SK-MEL-5 (cell line): ENCODE measurements at regions not wholly inside any gene's neighbourhood (a gene's known extent, or its start where the extent isn't known, plus 50 kb on each side); places are given as distances from the start of the nearest gene placed in this dataset.
A peak's percentile ranks its signal among the peaks of the same experiment; 100 is the strongest.
"Not testable (repeated sequence)": the region's sequence is repeated elsewhere in the genome, so short reads cannot be mapped to it uniquely, and the experiment has no call there.

Experiments used
- DNase-seq: peaks from one replicate; pipeline ENCODE4 v3.0.0-alpha.2; 2016; ENCODE audit warnings: low read depth, low spot score
- in situ Hi-C: cut with HindIII; loops from 2 replicates; pipeline ENCODE4 v1.10.0; 2016; ENCODE audit warnings: low sequenced_read_pairs, high pct_unique_total_duplicates, low pct_unique_long_range_greater_than_20kb

- DNase-seq, in situ Hi-C loops: not testable (repeated sequence)
Observed at GRCh38 chr7:46904523-46904922, 677.4 kb downstream of the TNS3 start.

DNA sequence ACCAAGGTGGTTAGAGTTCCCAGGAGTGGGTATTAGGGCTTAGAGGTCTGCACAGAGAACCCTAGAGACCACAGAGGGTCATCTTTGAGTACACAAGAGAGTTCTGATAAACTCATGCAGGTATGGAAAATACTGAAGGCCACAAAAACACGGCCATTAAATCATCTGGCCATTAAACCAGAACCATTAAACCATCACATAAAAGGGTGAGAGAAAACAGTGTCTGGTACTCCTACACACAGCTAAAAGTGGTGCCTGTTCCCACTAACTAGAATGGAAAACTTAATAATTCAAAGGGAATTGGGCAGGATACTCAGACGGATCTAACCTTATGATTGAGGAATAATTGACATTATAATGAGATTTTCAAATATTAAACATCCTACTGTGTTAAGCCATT, 679.4 kb downstream of the TNS3 start:
- in situ Hi-C loops: no loop called here
- DNase-seq: no peak

DNA sequence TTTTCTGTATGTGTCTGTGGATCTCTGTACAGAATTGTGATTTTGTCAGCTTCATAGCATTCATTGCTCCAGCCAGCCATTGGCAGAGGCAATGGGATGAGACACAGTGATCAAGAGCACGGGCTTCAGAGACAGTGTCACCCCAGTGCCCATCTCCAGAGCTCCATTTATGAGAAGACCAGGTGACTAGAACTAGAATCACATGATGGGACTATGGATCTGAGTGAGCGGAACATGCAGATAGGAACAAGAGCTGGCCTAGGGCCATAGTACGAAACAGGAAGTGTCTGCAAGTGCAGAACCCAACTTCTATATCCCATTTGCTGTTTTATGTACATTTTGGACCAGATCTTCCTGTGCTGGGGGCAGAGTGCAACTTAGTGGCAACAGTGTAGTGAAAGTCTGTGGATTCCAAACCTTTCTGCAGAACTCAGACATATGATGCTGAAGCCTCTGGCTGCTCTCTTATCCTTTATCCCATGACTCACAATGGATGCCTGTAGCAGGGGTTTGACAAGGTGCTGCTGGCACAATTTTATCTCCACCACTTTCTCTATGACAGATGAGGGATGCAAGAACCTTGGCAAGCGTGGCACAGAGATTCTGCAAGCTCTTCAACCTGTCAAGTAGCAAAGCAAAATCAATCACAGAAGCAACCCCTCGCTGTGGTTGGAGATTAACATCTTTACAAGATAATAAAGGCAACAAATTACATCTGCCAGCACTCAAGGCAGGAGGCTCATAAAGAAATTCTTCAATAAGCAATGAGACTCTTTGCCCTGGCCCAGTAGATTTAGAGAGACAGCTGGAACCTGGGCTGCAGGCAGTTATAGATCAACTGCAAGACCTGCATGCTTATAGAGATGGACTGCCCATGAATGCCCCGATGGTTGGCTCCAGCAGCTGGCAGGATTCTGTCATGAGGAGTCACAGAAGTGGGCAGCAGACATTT, 681.3 kb downstream of the TNS3 start:
- peak; percentile 15 for DNase-seq
- in situ Hi-C loops: no loop called here

GRCh38 chr7:46897381-46897780, 684.5 kb downstream of the TNS3 start:
- no peak for DNase-seq
- in situ Hi-C loops: no loop called here

DNA sequence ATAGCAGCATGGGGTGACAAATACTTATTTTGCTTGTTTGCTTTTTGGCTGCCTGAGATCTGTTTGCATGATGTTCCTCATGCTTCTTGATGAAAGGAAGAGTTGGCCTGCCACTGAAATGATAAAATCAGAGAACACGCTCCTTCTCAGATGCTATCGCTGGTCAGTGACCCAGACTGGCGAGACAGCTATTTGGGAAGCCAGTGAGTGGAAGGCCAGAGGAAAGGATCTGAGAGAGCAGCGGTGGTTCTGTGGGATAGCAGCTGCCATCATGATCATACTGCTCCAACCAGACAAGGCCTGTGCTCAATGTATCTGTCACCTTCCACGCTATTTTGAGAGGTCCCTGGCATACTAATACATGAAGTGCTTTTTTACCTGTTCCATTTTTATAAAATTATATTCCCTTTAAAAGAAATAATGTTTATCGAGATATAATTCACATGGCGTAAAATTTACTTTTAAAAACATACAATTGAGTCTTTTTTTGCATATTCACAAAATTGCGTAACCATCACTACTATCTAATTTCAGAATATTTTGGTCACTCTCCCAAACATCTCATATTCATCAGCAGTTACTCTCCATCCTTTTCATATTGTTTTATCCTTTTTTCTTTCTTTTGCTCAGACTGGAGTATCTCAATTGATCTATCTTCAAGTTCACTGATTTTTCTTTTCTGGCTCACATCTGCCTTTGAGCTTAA, 695.1 kb downstream of the TNS3 start:
- DNase-seq: no peak
- in situ Hi-C loops: no loop called here

DNA sequence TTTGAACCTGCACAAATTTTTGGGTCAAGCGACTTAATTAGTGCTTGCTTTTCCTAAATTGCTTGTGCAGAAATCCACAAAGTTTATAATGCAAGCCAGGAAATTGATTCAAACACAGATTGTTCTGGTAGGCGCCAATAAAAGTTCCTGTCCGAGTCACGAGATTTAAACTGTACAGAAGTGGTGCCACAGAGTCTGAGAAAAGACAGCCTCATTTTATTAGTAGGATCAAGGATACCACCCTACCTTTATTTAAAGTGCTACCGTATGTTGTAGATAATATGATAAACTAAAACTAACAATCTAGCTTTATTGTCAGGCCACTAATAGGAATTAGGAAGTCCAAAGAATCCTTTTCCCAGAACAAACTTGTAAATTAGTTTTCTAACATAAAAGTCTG, 696.7 kb downstream of the TNS3 start:
- DNase-seq: no peak
- in situ Hi-C loops: no loop called here

DNA sequence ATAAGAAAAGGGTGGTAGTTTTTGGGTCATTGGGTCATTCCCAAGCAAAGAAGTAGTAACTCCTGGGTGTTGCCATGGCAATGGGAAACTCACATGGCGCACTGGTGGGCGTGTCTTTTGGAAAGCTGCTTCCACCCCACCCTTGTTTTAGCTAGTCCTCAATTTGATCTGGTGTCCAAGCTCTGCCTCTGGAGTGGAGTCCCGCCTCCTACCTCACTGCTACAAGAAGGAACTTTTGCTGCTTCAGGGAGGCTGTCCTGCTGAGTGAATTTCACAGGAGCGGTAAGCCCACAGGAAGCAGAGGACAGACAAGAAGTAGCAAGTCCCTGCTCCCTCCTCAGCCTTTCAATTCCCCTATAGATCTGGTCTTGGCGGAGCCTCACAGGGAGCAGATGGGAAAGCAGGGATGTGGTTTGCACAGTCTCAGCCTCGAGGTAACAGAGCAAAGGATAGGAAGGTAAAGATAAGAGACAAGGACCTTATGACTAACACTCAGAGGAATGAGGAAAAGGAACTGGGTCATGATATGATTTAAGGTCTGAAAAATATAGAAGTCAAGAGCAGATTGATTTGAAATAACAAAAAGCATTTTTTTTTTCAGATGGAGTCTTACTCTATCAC, 700.3 kb downstream of the TNS3 start:
- no peak for DNase-seq
- in situ Hi-C loops: no loop called here

DNA sequence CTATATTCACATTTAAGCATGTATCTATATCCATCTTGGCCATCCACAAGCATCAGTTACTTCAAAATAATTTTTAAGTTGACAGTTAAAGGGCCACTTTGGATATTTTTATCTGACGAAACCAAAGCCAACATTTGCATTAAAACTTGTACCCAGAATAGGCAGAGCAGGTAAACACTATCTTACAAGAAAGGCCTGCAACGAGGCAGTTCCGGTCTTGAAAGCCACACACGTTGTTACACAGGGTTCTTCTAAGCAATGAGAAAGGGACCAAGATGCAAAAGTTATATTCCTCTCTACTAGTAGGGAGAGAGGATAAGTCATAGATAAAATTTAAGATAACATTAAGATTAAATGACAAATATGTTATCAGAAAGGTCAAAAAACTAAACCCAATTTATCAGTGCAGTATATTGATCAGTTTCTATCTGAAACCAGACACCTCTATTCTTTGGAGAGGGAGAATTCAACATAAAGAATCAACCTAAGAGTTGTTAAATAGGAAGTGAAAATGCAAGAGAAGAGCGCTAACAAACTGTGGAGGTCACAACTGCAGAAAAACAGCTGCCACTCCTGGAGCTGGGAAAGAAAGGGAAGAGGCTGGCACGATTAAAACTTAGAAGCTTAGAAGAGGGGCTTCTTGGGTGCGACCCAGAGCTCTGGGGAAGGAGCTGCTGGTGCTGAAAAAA, 701.3 kb downstream of the TNS3 start:
- in situ Hi-C loops: no loop called here
- DNase-seq: no peak

GRCh38 chr7:46879783-46880182, 702.1 kb downstream of the TNS3 start:
- DNase-seq: no peak
- in situ Hi-C loops: no loop called here

DNA sequence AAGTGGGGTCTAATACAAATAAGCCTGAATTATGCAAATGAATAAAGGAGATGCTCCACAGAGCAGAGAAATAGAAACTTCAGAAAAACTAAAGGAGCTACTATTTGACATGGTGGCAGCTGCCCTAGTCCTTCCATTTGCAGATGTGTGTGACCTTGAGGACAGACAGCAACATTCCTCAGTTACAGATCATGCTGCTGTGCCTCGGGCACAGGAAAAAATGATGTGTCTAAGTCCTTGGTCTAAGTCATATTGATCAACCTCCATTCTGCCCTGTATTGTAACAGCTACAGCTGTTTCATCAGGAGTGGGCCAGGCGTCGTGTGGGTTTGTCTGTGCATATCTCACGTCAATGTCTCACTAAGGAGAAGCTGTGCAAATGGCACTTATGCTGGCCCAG, 710.4 kb downstream of the TNS3 start:
- in situ Hi-C loops: no loop called here
- no peak for DNase-seq

DNA sequence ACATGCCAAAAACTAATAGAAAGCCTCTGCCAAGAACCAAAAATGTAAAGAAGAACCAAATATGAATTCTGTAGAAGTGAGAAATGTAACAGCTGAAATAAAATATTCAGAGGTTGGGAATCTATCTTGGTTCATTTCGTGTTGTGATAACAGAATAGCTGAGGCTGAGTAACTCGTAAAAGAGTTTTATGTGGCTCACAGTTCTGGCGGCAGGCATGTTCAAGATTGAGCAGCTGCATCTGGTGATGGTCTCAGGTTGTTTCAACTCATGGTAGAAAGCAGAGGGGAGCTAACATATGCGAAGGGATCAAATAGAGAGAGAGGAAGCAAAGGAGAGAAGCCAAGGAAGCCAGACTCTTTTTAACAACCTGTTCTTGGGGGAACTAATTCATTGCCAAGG, 717.2 kb downstream of the TNS3 start:
- no peak for DNase-seq
- in situ Hi-C loops: no loop called here

DNA sequence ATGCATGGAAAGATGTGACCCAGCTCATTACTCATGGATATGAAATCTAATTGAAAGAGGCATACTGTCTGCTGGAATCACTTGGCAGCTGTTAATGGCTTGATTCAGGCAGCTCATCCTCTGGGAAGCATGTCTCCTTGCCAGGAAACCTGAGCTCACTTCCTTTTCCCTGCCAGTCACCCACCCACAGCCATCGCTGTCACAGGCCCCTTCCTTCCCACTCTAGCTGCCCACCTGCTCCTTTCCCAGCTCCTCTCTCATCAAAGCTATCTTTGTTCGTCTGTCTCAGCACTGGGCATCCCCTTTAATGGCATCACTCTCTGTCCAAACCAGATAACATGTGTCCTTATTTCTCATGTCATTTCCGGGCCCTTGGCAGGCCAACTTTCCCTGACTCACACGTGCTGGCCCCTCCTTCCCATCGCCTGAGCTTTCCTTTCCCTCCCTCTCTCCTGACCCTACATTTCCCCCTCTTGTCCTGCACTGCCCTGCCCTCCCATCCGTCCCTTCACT, 721.9 kb downstream of the TNS3 start:
- DNase-seq: peak; percentile 9
- in situ Hi-C loops: no loop called here

DNA sequence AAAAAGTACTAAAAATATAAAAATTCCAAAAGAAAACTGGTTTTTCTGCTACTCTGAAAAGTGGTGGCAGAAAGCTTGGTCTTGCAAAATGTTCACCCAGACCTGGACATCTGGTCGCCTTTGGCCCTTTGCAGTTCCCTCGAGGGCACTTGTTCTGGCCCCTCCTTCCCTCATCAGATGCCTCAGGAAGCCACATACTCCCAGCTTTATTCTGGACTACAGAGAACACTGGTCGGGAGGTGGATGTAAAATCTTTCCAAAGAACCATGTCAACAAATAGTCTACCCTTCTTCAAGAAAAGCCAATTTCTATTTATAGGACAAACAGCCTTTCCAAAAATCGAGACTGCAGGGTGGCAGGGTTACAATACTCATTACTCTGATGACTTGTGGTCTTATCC, 726.1 kb downstream of the TNS3 start:
- no peak for DNase-seq
- in situ Hi-C loops: no loop called here

GRCh38 chr7:46854958-46855473, 726.9 kb downstream of the TNS3 start:
- in situ Hi-C loops: no loop called here
- DNase-seq: peak; percentile 56

DNA sequence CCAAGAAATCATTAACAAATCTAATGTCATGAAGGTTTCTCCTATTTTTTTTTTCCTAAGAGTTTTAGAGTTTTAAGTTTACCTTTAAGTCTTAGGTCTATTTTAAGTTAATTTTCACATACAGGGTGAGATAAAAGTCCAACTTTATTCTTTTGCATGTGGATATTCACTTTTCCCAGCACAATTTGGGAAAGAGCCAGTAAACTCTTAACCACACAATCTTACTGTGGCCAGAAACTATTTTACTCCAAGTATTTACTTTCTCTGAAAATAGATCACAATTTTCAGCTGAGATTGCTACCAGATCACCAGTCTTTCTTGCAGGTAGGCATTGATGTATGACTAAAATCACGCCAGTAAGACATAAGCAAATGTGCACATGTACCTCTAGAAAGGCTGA, 728.5 kb downstream of the TNS3 start:
- no peak for DNase-seq

GRCh38 chr7:46852795-46853194, 729.1 kb downstream of the TNS3 start:
- in situ Hi-C loops: no loop called here
- DNase-seq: no peak

More for the DNA sequence above, 728.5 kb downstream of the TNS3 start:
- in situ Hi-C loops: no loop called here

- no peak for DNase-seq
Observed at GRCh38 chr7:46850563-46851330, 731.2 kb downstream of the TNS3 start.

More at GRCh38 chr7:46850563-46851330, 731.2 kb downstream of the TNS3 start:
- in situ Hi-C loops: no loop called here
